NT2/D1 (cell line): ENCODE measurements at regions not wholly inside any gene's neighbourhood (a gene's known extent, or its start where the extent isn't known, plus 50 kb on each side); places are given as distances from the start of the nearest gene placed in this dataset.

ENCODE experiments used
- DNase-seq: peaks from one replicate; pipeline ENCODE4 v3.0.0-alpha.2; 2011; ENCODE audit warnings: low read depth, low spot score
- H3K27me3 ChIP-seq: 2 replicates; pipeline ENCODE4 v1.6.0; 2011; ENCODE audit warnings: mild to moderate bottlenecking; ENCODE audit not compliant: insufficient read length, insufficient read depth
- H3K36me3 ChIP-seq: 2 replicates; pipeline ENCODE4 v1.6.1; 2011; ENCODE audit warnings: mild to moderate bottlenecking, low read length, mixed read lengths; ENCODE audit not compliant: insufficient read depth, insufficient read length
- H3K4me1 ChIP-seq: 2 replicates; pipeline ENCODE4 v1.5.1; 2011; ENCODE audit not compliant: insufficient read depth, insufficient read length
- H3K4me3 ChIP-seq: 2 replicates; pipeline ENCODE4 v1.5.1; 2011; ENCODE audit warnings: low read depth; ENCODE audit not compliant: insufficient read length
- H3K9ac ChIP-seq: 2 replicates; pipeline ENCODE4 v1.6.0; 2011; ENCODE audit warnings: low read depth; ENCODE audit not compliant: insufficient read length
- H3K9me3 ChIP-seq: 2 replicates; pipeline ENCODE4 v1.5.1; 2011; ENCODE audit warnings: mild to moderate bottlenecking, low read length; ENCODE audit not compliant: insufficient read depth
- SUZ12 ChIP-seq: IDR thresholded peaks from 2 replicates; pipeline ENCODE4 v1.6.1; 2011; ENCODE audit not compliant: insufficient read length, insufficient read depth; ENCODE audit errors: extremely low read depth
- YY1 ChIP-seq: IDR thresholded peaks from 2 replicates; pipeline ENCODE4 v1.6.1; 2011; ENCODE audit not compliant: insufficient read length, insufficient read depth
- ZNF274 ChIP-seq: IDR thresholded peaks from 2 replicates; pipeline ENCODE4 v1.6.1; 2011; ENCODE audit warnings: mild to moderate bottlenecking, low read depth, low read length

GRCh38 chr20:11008444-11009033 lies 334.7 kb upstream of the JAG1 start:
- H3K9ac ChIP-seq = no peak overlapping the region
- H3K9me3 ChIP-seq = no peaks in the 10 kb centered on the region
- H3K27me3 ChIP-seq = no peaks in the 10 kb centered on the region
- TF ChIP-seq SUZ12 = no peak
- TF ChIP-seq ZNF274 = no peak
- no peak for TF ChIP-seq YY1
- H3K4me1 ChIP-seq = no peaks in the 10 kb centered on the region
- H3K36me3 ChIP-seq = no peaks in the 10 kb centered on the region
- H3K4me3 ChIP-seq = no peak overlapping the region
- no peak for DNase-seq

- H3K9me3 ChIP-seq = no peaks in the 10 kb centered on the region
- no peaks in the 10 kb centered on the region for H3K4me1 ChIP-seq
- DNase-seq = no peak
- H3K27me3 ChIP-seq = no peaks in the 10 kb centered on the region
- TF ChIP-seq ZNF274 (no peak), SUZ12 (no peak), YY1 (no peak)
- H3K4me3 ChIP-seq = no peak overlapping the region
- H3K36me3 ChIP-seq = no peaks in the 10 kb centered on the region
- H3K9ac ChIP-seq = no peak overlapping the region
Observed at GRCh38 chr20:11011653-11012052, 337.9 kb upstream of the JAG1 start.

- no peak overlapping the region for H3K4me3 ChIP-seq
- no peaks in the 10 kb centered on the region for H3K27me3 ChIP-seq
- no peak for DNase-seq
- no peaks in the 10 kb centered on the region for H3K36me3 ChIP-seq
- no peak for TF ChIP-seq ZNF274
- H3K9me3 ChIP-seq = no peaks in the 10 kb centered on the region
- H3K9ac ChIP-seq = no peak overlapping the region
- no peaks in the 10 kb centered on the region for H3K4me1 ChIP-seq
Observed at GRCh38 chr20:11012975-11013374, 339.2 kb upstream of the JAG1 start.

- DNase-seq = no peak
- H3K4me3 ChIP-seq = no peak overlapping the region
- no peaks in the 10 kb centered on the region for H3K9me3 ChIP-seq
- TF ChIP-seq YY1 (no peak), SUZ12 (no peak), ZNF274 (no peak)
- H3K27me3 ChIP-seq = no peaks in the 10 kb centered on the region
- no peaks in the 10 kb centered on the region for H3K36me3 ChIP-seq
- H3K4me1 ChIP-seq = no peaks in the 10 kb centered on the region
- H3K9ac ChIP-seq = no peak overlapping the region
Observed at GRCh38 chr20:11013801-11014200, 340.0 kb upstream of the JAG1 start.

- H3K4me3 ChIP-seq = no peak overlapping the region
- H3K4me1 ChIP-seq = no peaks in the 10 kb centered on the region
- DNase-seq = no peak
- no peaks in the 10 kb centered on the region for H3K9me3 ChIP-seq
- H3K27me3 ChIP-seq = no peaks in the 10 kb centered on the region
- no peak overlapping the region for H3K9ac ChIP-seq
- TF ChIP-seq ZNF274 = no peak
- TF ChIP-seq YY1 = no peak
- TF ChIP-seq SUZ12 = no peak
- no peaks in the 10 kb centered on the region for H3K36me3 ChIP-seq
Observed at GRCh38 chr20:11015440-11015839, 341.6 kb upstream of the JAG1 start.

- TF ChIP-seq SUZ12 (no peak), ZNF274 (no peak)
Observed at GRCh38 chr20:11017446-11017845, 343.6 kb upstream of the JAG1 start.

GRCh38 chr20:11018668-11019170 lies 344.9 kb upstream of the JAG1 start:
- no peaks in the 10 kb centered on the region for H3K27me3 ChIP-seq
- no peak overlapping the region for H3K9ac ChIP-seq
- H3K36me3 ChIP-seq = no peaks in the 10 kb centered on the region
- no peak for DNase-seq
- no peak overlapping the region for H3K4me3 ChIP-seq
- no peaks in the 10 kb centered on the region for H3K9me3 ChIP-seq
- no peak for TF ChIP-seq SUZ12
- TF ChIP-seq ZNF274 = no peak
- no peak for TF ChIP-seq YY1
- H3K4me1 ChIP-seq = no peaks in the 10 kb centered on the region

More at GRCh38 chr20:11017446-11017845, 343.6 kb upstream of the JAG1 start:
- no peak overlapping the region for H3K9ac ChIP-seq
- H3K4me3 ChIP-seq = no peak overlapping the region
- H3K36me3 ChIP-seq = no peaks in the 10 kb centered on the region
- DNase-seq = no peak
- no peaks in the 10 kb centered on the region for H3K9me3 ChIP-seq
- H3K4me1 ChIP-seq = no peaks in the 10 kb centered on the region
- no peaks in the 10 kb centered on the region for H3K27me3 ChIP-seq
